ENCODE measurements at regions not wholly inside any gene's neighbourhood (a gene's known extent, or its start where the extent isn't known, plus 50 kb on each side); places are given as distances from the start of the nearest gene placed in this dataset.

DNA sequence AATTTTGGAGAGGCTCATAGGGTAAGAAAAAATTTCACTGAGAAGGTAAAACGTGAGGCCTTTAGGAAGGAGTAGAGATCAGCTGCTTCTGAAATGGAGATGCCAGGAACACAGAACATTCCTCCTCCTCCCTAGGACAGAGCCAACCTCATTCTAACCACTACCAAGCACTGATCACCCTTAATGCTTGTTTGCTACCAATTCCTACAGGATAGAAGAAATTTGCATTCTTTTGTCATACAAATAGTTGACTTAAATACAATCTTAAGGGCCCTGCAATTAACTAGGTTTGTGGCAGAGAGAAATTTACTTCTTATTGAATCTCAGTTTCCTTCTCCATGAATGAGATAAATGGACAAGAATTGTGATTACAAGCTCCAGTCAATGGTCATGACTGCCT, 780.2 kb upstream of the WWC1 start (continued):
- TF ChIP-seq FLYWCH1 (CRISPR knock-in tag; IDR thresholded peaks at IDR 0.05), result no peak

GRCh38 chr5:167512111-167512510, 779.3 kb upstream of the WWC1 start:
- no peaks in the 10 kb centered on the region for H3K79me2 ChIP-seq (ENCODE audit: insufficient read depth, low read length)
- H3K9me3 ChIP-seq (ENCODE audit: low read length), result no peaks in the 10 kb centered on the region
- ATAC-seq (no peak), DNase-seq (ENCODE audit: low spot score) (no peak), FAIRE-seq (no peak)
- ChIA-PET POLR2A (no interaction called here), CTCF (ENCODE audit: low intra/inter-chr PET ratio, low total read pairs) (no interaction called here)
- H3K9ac ChIP-seq (ENCODE audit: insufficient read depth, low read depth, low read length), result no peak overlapping the region
- BruUV-seq (replicated peaks), result no TSS peak
- no peaks in the 10 kb centered on the region for H3K4me1 ChIP-seq (ENCODE audit: insufficient read depth, low read length)
- WGBS (ENCODE audit: low lambda C conversion rate), result 0% methylated on average over 2 of the region's 2 CpGs
- no peak overlapping the region for H3K4me2 ChIP-seq (ENCODE audit: low read depth, low read length)
- no peak overlapping the region for H2AFZ ChIP-seq (ENCODE audit: low read length)
- TF ChIP-seq, protein P1, sequence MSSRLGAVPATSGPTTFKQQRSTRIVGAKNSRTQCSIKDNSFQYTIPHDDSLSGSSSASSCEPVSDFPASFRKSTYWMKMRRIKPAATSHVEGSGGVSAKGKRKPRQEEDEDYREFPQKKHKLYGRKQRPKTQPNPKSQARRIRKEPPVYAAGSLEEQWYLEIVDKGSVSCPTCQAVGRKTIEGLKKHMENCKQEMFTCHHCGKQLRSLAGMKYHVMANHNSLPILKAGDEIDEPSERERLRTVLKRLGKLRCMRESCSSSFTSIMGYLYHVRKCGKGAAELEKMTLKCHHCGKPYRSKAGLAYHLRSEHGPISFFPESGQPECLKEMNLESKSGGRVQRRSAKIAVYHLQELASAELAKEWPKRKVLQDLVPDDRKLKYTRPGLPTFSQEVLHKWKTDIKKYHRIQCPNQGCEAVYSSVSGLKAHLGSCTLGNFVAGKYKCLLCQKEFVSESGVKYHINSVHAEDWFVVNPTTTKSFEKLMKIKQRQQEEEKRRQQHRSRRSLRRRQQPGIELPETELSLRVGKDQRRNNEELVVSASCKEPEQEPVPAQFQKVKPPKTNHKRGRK (CRISPR knock-in tag; IDR thresholded peaks at IDR 0.05), result no peak
- TF ChIP-seq MXD3 (CRISPR knock-in tag; IDR thresholded peaks at IDR 0.05), result no peak
- TF ChIP-seq U2AF2 (IDR thresholded peaks at IDR 0.05; ENCODE audit: low read depth, low read length), result no peak
- TF ChIP-seq KAT2B (IDR thresholded peaks at IDR 0.05; ENCODE audit: borderline replicate concordance, low read depth, low read length), result no peak
- no peak for TF ChIP-seq ZNF672 (CRISPR knock-in tag; IDR thresholded peaks at IDR 0.05)
- in situ Hi-C loops (cut with HindIII; ENCODE audit: extremely low pct_ligation_motif_present, low pct_unique_long_range_greater_than_20kb), result no loop called here
- H4K20me1 ChIP-seq (ENCODE audit: insufficient read depth, low read length), result no peaks in the 10 kb centered on the region
- H3K27me3 ChIP-seq (ENCODE audit: control insufficient read depth in 1 of 2, insufficient read depth in 2 of 2, low read length in 2 of 2), result no peaks in the 10 kb centered on the region
- H3K27ac ChIP-seq (ENCODE audit: extremely low read length, insufficient read depth, low read length), result no peak overlapping the region
- H3K4me3 ChIP-seq (replicated peaks in 1 of 3; ENCODE audit: insufficient read depth in 1 of 3, low read depth in 2 of 3, low read length in 3 of 3), result no peak overlapping the region
- intact Hi-C loops (cut with micrococcal nuclease; ENCODE audit: unreplicated experiment), result no loop called here
- H3K36me3 ChIP-seq (replicated peaks in 1 of 2; ENCODE audit: control insufficient read depth in 1 of 2, insufficient read depth in 2 of 2, low read length in 2 of 2), result no peaks in the 10 kb centered on the region

- no peaks in the 10 kb centered on the region for H3K9me3 ChIP-seq (ENCODE audit: low read length)
- no peak overlapping the region for H3K4me2 ChIP-seq (ENCODE audit: low read depth, low read length)
- WGBS (ENCODE audit: low lambda C conversion rate), result 15% methylated on average over 7 of the region's 7 CpGs
- no TSS peak for BruUV-seq (replicated peaks)
- H3K36me3 ChIP-seq (replicated peaks in 1 of 2; ENCODE audit: control insufficient read depth in 1 of 2, insufficient read depth in 2 of 2, low read length in 2 of 2), result no peaks in the 10 kb centered on the region
- H3K27me3 ChIP-seq (ENCODE audit: control insufficient read depth in 1 of 2, insufficient read depth in 2 of 2, low read length in 2 of 2), result no peaks in the 10 kb centered on the region
- ChIA-PET CTCF (ENCODE audit: low intra/inter-chr PET ratio, low total read pairs) (no interaction called here), POLR2A (no interaction called here)
- ATAC-seq, result no peak
- FAIRE-seq, result no peak
- DNase-seq (ENCODE audit: low spot score), result no peak
- H2AFZ ChIP-seq (ENCODE audit: low read length), result no peak overlapping the region
- intact Hi-C loops (cut with micrococcal nuclease; ENCODE audit: unreplicated experiment) (no loop called here), in situ Hi-C loops (cut with HindIII; ENCODE audit: extremely low pct_ligation_motif_present, low pct_unique_long_range_greater_than_20kb) (no loop called here)
- no peak overlapping the region for H3K4me3 ChIP-seq (replicated peaks in 1 of 3; ENCODE audit: insufficient read depth in 1 of 3, low read depth in 2 of 3, low read length in 3 of 3)
- H3K27ac ChIP-seq (ENCODE audit: extremely low read length, insufficient read depth, low read length), result no peak overlapping the region
- H3K9ac ChIP-seq (ENCODE audit: insufficient read depth, low read depth, low read length), result no peak overlapping the region
- H4K20me1 ChIP-seq (ENCODE audit: insufficient read depth, low read length), result no peaks in the 10 kb centered on the region
- no peaks in the 10 kb centered on the region for H3K4me1 ChIP-seq (ENCODE audit: insufficient read depth, low read length)
- H3K79me2 ChIP-seq (ENCODE audit: insufficient read depth, low read length), result no peaks in the 10 kb centered on the region
- TF ChIP-seq SP140L (CRISPR knock-in tag; IDR thresholded peaks at IDR 0.05; ENCODE audit: borderline replicate concordance), result no peak
- no peak for TF ChIP-seq SIN3A (IDR thresholded peaks at IDR 0.05; ENCODE audit: borderline replicate concordance, low read depth, low read length)
- no peak for TF ChIP-seq ATF7 (IDR thresholded peaks at IDR 0.05)
- TF ChIP-seq ATF7 (CRISPR knock-in tag; IDR thresholded peaks at IDR 0.05), result no peak
- TF ChIP-seq DPF2 (CRISPR knock-in tag; IDR thresholded peaks at IDR 0.05; ENCODE audit: borderline replicate concordance, low read depth), result no peak
- no peak for TF ChIP-seq ZNF44 (CRISPR knock-in tag; IDR thresholded peaks at IDR 0.05)
- no peak for TF ChIP-seq MEIS2 (CRISPR knock-in tag; IDR thresholded peaks at IDR 0.05)
- TF ChIP-seq, protein P2, sequence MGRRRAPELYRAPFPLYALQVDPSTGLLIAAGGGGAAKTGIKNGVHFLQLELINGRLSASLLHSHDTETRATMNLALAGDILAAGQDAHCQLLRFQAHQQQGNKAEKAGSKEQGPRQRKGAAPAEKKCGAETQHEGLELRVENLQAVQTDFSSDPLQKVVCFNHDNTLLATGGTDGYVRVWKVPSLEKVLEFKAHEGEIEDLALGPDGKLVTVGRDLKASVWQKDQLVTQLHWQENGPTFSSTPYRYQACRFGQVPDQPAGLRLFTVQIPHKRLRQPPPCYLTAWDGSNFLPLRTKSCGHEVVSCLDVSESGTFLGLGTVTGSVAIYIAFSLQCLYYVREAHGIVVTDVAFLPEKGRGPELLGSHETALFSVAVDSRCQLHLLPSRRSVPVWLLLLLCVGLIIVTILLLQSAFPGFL (CRISPR knock-in tag; IDR thresholded peaks at IDR 0.05), result no peak
- no peak for TF ChIP-seq ESRRA (CRISPR knock-in tag; IDR thresholded peaks at IDR 0.05; ENCODE audit: low read depth)
- TF ChIP-seq SAP130 (CRISPR knock-in tag; IDR thresholded peaks at IDR 0.05; ENCODE audit: low read depth), result no peak
- TF ChIP-seq ZNF562 (CRISPR knock-in tag; IDR thresholded peaks at IDR 0.05; ENCODE audit: borderline replicate concordance), result no peak
These were observed 778.1 kb upstream of the WWC1 start for GRCh38 chr5:167513381-167513780.
